HG03520 (cell line): ENCODE measurements at regions not wholly inside any gene's neighbourhood (a gene's known extent, or its start where the extent isn't known, plus 50 kb on each side); places are given as distances from the start of the nearest gene placed in this dataset.

Experiments used
- ATAC-seq: cut with Tn5 transposase; IDR thresholded peaks from one replicate; pipeline ENCODE4 v1.9.1; 2021; ENCODE audit warnings: mild to moderate bottlenecking, moderate library complexity; ENCODE audit not compliant: unreplicated experiment

GRCh38 chr7:94264756-94265155, 129.9 kb upstream of the COL1A2 start:
- no peak for ATAC-seq

- ATAC-seq = no peak
Measured at GRCh38 chr7:94265456-94265855, 129.2 kb upstream of the COL1A2 start.

GRCh38 chr7:94266238-94266644, 128.5 kb upstream of the COL1A2 start:
- ATAC-seq = no peak

GRCh38 chr7:94270772-94271171, 123.9 kb upstream of the COL1A2 start:
- no peak for ATAC-seq

- no peak for ATAC-seq
Measured at GRCh38 chr7:94272821-94273583, 121.7 kb upstream of the COL1A2 start.

GRCh38 chr7:94274828-94275227, 119.9 kb upstream of the COL1A2 start:
- no peak for ATAC-seq

- no peak for ATAC-seq
Measured at GRCh38 chr7:94276027-94276426, 118.7 kb upstream of the COL1A2 start.

GRCh38 chr7:94276795-94277194, 117.9 kb upstream of the COL1A2 start:
- ATAC-seq = peak; percentile 48

- ATAC-seq = no peak
Measured at GRCh38 chr7:94277236-94277635, 117.5 kb upstream of the COL1A2 start.

GRCh38 chr7:94280851-94281250, 113.8 kb upstream of the COL1A2 start:
- no peak for ATAC-seq

GRCh38 chr7:94284104-94284503, 110.6 kb upstream of the COL1A2 start:
- ATAC-seq = no peak

GRCh38 chr7:94286111-94286510, 108.6 kb upstream of the COL1A2 start:
- no peak for ATAC-seq

GRCh38 chr7:94288096-94288495, 106.6 kb upstream of the COL1A2 start:
- ATAC-seq = no peak

GRCh38 chr7:94289071-94289470, 105.6 kb upstream of the COL1A2 start:
- no peak for ATAC-seq

GRCh38 chr7:94294471-94295131, 100.1 kb upstream of the COL1A2 start:
- ATAC-seq = no peak

- no peak for ATAC-seq
Measured at GRCh38 chr7:94295850-94296249, 98.8 kb upstream of the COL1A2 start.

- no peak for ATAC-seq
Measured at GRCh38 chr7:94296881-94297280, 97.8 kb upstream of the COL1A2 start.

- no peak for ATAC-seq
Measured at GRCh38 chr7:94297397-94297838, 97.3 kb upstream of the COL1A2 start.

GRCh38 chr7:94298943-94299342, 95.8 kb upstream of the COL1A2 start:
- no peak for ATAC-seq

- ATAC-seq = no peak
Measured at GRCh38 chr7:94300176-94300835, 94.4 kb upstream of the COL1A2 start.

- no peak for ATAC-seq
Measured at GRCh38 chr7:94301024-94301586, 93.6 kb upstream of the COL1A2 start.

- no peak for ATAC-seq
Measured at GRCh38 chr7:94303118-94303517, 91.6 kb upstream of the COL1A2 start.
